D721Med (cell line): ENCODE measurements at regions not wholly inside any gene's neighbourhood (a gene's known extent, or its start where the extent isn't known, plus 50 kb on each side); places are given as distances from the start of the nearest gene placed in this dataset.
"Not testable (repeated sequence)": the region's sequence is repeated elsewhere in the genome, so short reads cannot be mapped to it uniquely, and the experiment has no call there.

ENCODE experiments used
- DNase-seq: peaks from one replicate; pipeline ENCODE4 v3.0.0; 2011; ENCODE audit warnings: low spot score; ENCODE audit not compliant: insufficient read length
- FAIRE-seq: peaks from 2 replicates; lab custom pipeline; 2011; peaks lifted over from hg19 to GRCh38; lab: Jason Lieb, UNC
- TF ChIP-seq, protein P1 (sequence below): IDR thresholded peaks from 2 replicates; pipeline ENCODE4 v1.5.1; 2012; ENCODE audit warnings: mild to moderate bottlenecking, control low read depth; ENCODE audit not compliant: insufficient read depth; ENCODE audit errors: missing control alignments

GRCh38 chr2:133641497-133641896 lies 73.2 kb upstream of the NCKAP5 start:
- FAIRE-seq (no peak), DNase-seq (no peak)
- TF ChIP-seq, protein P1, sequence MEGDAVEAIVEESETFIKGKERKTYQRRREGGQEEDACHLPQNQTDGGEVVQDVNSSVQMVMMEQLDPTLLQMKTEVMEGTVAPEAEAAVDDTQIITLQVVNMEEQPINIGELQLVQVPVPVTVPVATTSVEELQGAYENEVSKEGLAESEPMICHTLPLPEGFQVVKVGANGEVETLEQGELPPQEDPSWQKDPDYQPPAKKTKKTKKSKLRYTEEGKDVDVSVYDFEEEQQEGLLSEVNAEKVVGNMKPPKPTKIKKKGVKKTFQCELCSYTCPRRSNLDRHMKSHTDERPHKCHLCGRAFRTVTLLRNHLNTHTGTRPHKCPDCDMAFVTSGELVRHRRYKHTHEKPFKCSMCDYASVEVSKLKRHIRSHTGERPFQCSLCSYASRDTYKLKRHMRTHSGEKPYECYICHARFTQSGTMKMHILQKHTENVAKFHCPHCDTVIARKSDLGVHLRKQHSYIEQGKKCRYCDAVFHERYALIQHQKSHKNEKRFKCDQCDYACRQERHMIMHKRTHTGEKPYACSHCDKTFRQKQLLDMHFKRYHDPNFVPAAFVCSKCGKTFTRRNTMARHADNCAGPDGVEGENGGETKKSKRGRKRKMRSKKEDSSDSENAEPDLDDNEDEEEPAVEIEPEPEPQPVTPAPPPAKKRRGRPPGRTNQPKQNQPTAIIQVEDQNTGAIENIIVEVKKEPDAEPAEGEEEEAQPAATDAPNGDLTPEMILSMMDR = no peak

- FAIRE-seq = no peak
- TF ChIP-seq, protein P1 = no peak
- DNase-seq = no peak
Observed at GRCh38 chr2:133641942-133642725, 73.9 kb upstream of the NCKAP5 start.

DNA sequence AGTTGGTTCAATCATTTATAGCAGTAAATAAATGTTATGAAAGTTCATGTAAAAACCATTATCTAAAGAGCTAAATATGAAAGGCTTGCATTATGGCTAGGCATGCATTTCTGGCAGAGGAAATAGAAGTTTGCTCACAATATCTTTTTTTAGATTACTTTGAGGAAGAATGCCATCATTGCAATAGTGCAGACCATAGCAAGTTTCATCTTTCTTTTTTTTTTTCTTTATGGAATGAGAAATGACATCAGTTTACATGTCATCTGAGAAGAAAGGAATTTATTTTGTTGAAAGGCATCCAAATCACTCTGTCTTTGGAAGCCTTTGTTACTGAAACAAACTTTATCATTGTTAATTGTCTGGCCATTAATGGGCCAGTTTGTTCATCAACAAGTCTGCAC lies 74.5 kb upstream of the NCKAP5 start:
- FAIRE-seq = no peak
- DNase-seq = no peak
- TF ChIP-seq, protein P1 = no peak

DNA sequence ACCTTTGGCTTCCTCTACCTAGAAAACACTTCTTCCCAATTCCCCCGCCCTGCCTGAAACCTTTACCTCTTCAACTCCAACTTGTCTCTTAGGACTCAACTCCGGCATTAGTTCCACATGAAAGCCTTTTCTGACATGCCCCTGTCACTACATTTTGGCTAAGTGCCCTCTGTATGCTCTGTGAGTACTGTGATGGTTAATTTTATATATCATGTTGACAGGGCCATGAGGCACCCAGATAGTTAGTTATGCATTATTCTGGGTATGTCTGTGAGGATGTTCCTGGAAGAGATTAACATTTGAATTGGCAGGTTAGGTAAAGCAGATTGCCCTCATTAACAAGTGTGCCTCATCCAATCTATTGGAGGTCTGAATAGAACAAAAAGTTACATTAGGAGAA lies 75.6 kb upstream of the NCKAP5 start:
- FAIRE-seq (no peak), DNase-seq (no peak)
- TF ChIP-seq, protein P1 = no peak

- TF ChIP-seq, protein P1 = no peak
- FAIRE-seq = no peak
- DNase-seq = no peak
Observed at GRCh38 chr2:133644846-133645245, 76.6 kb upstream of the NCKAP5 start.

DNA sequence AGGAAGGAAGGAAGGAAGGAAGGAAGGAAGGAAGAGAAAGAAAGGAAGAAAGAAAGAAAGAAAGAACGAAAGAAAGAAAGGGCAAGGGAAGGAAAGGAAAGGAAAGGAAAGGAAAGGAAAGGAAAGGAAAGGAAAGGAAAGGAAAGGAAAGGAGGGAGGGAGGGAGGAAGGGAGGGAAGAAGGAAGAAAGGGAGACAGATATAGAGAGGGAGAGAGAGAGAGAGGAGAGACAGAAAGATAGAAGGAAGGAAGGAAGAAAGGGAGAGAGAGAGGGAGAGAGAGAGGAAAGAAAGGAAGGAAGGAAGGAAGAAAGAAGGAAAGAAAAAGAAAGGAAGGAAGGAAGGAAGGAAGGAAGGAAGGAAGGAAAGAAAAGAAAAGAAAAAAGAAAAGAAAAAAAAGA lies 79.1 kb upstream of the NCKAP5 start:
- DNase-seq, FAIRE-seq: not testable (repeated sequence)

DNA sequence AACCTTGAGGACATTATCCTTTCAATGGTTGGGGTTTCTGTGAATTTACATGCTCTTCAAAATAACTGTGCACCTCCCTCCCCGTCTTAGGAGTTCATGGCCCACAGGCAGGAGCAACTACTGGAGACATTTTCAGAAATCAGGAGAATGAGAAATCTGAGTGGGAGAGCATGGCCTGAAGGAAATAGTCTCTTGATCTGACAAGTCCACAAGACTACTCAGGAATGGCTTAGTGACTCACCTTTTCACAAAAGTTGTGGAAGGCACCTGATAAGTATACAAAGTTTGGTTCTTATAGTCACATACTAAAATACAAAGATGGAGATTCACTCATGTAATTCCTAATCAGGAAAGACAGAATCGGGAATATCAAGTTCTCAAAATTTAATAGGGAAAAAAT lies 83.6 kb upstream of the NCKAP5 start:
- no peak for FAIRE-seq
- TF ChIP-seq, protein P1 = no peak

More for the DNA sequence above, 83.6 kb upstream of the NCKAP5 start:
- DNase-seq = no peak
